ENCODE measurements at regions not wholly inside any gene's neighbourhood (a gene's known extent, or its start where the extent isn't known, plus 50 kb on each side); places are given as distances from the start of the nearest gene placed in this dataset.
"Not testable (repeated sequence)": the region's sequence is repeated elsewhere in the genome, so short reads cannot be mapped to it uniquely, and the experiment has no call there.

DNA sequence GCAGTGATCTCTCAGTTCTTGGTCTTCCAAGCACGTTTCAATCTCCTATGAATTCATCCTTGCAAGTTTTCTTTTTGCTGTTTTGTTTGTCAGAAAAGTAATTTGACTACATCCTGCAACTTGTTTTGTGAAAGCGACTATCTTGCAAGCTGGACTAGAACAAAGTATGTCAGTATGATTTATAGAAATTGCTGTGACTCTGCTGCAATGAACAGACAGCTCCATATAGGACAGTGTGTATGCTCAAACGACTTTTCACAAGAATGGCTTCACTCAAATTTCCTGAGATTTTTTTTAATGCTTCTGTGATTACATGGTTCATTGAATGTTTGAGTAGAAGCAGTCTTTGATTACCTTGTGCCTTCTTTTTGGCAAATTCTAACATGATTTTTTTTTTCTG is 123.5 kb upstream of the TRHDE start:
- DNase-seq (ENCODE audit: low spot score) = no peak

DNA sequence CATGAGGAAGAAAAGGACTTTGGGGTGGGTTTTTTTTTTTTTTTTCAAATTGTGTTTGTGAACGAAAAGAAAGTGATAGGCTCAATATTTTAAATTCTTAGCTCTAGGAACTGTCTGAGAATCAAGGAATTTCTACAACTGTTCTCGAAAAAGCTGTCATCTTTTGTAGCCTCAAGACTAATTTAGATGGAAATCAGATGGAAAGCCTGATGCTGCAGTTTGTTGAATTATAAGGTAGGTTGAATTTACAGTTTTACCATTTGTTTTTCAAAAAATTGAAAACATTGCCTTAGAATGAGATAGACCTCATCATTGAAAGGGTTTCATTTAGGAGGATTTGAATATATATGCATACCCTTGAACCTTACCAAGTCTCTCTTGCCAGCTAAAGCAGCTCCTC is 109.3 kb upstream of the TRHDE start:
- DNase-seq (ENCODE audit: low spot score) = no peak

DNA sequence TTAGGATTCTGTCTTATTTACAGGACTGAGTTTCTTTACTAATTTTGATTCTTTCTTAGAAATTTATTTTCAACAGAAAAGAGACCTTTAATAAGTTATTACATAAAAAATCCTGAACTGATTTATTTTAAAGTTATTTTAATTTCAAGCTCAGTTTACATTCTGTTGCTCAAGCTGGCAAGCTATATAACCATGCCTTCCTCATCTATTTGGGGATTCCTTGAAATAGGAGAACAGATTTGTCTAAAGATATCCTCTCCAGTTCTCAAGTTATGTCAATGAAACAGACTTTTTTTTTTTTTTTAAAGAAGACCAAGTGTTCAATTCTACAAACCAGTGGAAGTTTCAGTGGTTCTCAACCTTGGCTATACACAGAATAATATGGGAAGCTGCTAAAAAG is 103.3 kb upstream of the TRHDE start:
- DNase-seq (ENCODE audit: low spot score) = no peak

DNA sequence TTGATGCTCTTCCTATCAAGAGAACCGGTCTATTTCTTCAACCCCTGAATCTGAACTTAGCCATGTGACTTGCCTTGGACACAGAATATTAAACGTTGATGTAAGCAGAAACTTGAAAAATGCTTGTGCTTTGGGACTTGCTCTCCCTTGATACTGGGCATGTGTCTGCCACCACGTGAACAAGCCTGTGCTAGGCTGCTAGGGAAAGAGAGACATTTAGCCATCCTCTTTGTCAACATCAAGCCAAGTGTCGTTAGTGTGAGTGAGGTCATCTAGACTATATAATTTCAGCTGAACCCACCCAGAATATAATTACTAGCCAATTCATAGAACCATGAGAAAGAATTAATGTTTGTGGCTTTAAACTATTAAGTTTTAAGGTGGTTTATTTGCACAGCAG is 98.2 kb upstream of the TRHDE start:
- no peak for DNase-seq (ENCODE audit: low spot score)

DNA sequence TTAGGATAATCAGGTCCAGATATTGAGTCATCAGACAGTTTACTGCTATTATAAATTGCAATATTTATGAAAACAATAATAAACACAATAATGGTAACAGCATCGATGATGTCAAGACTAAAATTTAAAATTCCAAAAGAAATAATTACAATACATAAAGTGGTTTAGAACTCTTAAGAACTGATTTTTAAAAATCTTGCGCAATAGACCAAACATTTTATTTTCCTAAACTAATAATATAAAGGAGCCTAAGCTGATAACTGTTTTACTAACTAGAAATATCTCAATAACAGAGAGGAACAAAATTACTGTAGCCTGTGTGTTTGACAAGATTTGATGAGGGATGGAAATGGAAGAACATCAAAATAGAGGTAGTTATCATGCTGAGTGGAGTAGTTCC is 93.9 kb upstream of the TRHDE start:
- DNase-seq (ENCODE audit: low spot score) = no peak

DNA sequence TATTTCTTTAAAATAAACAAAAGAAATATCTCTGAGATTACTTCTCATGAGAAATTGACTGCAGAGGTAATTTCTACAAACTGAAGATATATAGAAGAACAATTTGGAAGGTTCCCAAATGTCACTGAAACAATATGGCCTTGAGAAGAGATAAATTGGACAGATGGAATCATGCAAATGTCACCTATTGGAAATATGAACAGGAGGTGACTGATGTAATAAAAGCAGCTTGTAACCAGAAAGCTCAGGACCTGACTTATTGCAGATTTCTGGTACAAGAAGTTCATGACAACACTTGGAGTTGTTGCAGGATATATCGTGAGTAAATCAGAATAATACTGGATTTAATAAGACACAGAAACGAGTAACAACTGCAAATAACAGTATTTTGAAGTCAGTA is 93.3 kb upstream of the TRHDE start:
- DNase-seq (ENCODE audit: low spot score) = no peak

DNA sequence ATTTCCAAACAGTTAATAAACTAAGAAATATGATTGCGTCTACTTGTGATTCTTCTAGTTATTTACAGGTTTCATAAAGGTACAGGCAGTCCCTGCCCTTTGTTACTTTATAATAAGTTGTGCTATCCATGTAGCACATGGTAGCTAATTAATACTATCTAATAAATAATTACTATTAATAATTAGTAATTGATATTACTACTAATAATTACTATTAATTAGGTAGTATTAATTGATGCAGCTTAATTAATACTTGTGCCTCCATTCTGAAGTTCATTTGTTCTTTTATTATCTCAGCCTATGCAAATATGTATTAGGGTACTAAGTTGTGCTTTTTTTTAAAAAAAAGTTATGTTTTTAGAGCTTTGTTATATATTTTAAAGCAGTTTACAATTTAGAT is 92.3 kb upstream of the TRHDE start:
- DNase-seq (ENCODE audit: low spot score) = no peak

DNA sequence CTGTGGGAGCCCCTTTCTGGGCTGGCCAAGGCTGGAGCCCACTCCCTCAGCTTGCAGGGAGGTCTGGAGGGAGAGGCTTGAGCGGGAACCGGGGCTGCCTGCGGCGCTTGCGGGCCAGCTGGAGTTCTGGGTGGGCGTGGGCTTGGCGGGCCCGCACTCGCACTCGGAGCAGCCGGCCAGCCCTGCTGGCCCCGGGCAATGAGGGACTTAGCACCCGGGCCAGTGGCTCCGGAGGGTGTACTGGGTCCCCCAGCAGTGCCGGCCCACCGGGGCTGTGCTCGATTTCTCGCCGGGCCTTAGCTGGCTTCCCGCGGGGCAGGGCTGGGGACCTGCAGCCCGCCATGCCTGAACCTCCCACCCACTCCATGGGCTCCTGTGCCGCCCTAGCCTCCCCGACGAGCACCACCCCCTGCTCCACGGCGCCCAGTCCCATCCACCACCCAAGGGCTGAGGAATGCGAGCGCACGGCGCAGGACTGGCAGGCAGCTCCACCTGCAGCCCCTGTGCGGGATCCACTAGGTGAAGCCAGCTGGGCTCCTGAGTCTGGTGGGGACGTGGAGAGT is 87.1 kb upstream of the TRHDE start:
- not testable (repeated sequence) for DNase-seq (ENCODE audit: low spot score)

DNA sequence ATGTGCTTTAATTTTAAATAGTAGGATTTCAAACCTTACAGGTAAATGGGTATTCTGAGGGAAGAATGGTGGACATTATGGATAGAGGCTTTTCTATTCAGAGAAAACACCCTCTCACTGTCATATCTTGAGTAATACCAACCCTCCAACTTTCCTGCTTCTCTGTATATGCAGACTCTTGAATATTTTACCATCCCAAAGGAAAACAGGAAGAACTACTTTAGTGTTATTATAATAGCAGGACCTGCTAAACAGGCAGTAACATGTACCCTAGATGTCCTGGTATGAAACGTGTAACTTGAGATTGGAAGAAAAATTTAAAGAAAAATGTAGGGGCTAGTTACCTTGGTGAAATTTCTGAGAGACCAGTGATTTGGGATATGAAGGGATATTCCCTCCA is 82.9 kb upstream of the TRHDE start:
- no peak for DNase-seq (ENCODE audit: low spot score)

DNA sequence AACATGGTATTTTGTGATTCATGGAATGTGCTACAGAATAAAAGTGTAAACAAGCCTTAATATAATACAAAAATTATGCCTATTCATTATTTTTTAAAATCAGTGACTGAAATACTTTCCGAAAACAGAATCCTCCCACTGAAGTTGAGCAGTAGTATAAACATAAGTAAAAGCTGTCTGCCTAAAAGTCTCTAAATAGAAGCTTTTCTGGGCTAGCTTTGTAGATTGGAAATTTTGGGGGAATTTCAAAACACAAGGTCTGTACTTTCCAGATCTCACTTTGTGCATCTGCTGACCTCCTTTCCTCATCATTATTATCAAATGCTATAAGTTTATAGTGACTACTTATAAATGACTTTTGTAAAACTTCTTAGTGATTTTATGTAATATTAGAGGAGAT is 80.4 kb upstream of the TRHDE start:
- no peak for DNase-seq (ENCODE audit: low spot score)

DNA sequence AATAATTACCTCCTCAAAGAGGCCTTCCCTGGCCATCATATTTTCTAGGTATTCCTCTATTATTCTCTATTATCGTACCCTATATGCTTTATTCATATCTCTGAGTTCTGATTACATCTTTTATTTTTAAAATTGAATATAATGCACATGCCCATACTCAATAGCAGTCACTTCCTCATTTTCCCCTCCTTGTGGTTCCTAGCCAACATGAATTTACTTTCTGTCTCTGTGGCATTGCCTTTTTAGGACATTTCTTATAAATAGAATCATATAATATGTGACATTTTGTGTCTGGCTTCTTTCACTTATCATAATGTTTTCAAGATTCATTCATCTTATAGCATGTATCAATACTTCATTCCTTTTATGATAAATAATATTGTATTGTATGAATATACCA is 74.4 kb upstream of the TRHDE start:
- DNase-seq (ENCODE audit: low spot score) = no peak

DNA sequence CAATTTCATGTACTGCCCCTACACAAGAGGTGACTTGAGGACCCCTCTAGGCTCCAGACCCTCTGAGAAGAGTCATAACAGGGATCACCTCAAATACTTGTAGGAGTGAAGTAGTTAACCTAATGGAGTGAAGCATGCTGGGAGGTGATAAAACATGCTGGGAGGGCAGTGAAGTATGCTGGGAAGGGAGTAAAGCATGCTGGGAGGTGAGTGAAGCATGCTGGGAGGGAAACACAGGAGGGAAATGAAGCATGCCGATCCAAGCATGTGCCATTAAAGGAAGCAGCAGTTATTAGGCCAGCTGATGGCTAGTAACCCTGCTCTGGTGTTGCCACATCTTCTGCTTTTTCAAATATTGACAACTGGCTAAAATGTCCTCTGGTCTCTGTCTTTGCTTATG is 70.7 kb upstream of the TRHDE start:
- no peak for DNase-seq (ENCODE audit: low spot score)

DNA sequence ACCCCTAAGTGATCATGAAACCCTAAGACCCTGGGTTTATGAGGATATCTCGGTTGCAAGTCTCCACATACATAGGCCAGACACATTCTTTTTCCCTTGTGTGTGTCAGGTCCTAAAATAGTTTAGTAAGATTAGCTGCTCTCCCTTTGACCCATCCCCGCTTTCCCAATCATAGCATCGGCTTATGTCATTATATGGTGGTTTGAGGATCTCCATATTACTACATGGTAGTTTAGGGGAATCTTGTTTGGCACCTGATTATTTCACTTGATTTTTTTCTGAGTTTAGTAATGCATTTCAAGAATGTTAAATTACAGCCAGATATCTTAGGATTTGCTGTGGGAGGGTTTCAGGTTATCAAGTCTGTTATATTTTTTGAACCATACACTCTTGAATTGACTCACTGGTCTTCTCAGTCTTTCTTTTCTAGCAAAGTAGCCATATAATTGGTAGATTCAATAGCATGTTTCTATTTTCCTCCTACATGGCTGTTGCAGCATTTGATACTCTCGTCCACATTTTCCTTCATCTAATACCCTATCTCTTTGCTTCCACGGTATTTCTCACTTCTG is 68.3 kb upstream of the TRHDE start:
- no peak for DNase-seq (ENCODE audit: low spot score)

DNA sequence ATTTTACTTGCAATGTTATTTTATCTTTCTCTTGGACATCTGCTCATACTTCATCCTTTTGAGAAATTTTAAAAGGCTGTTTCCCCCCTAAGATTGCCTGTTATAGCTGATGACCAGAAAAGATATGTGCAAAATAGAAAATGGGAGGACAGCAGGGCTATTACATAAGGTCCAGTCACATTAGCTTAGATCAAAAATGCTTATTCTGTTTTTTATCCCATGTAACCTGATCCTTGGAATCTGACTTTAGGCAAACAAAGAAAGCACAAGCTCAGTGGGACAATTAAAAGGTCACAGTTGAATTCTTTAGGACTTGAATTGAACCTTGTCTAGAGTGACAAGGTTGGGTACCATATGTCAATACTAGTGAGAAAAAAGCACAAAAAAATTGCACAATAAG is 65.1 kb upstream of the TRHDE start:
- no peak for DNase-seq (ENCODE audit: low spot score)

DNA sequence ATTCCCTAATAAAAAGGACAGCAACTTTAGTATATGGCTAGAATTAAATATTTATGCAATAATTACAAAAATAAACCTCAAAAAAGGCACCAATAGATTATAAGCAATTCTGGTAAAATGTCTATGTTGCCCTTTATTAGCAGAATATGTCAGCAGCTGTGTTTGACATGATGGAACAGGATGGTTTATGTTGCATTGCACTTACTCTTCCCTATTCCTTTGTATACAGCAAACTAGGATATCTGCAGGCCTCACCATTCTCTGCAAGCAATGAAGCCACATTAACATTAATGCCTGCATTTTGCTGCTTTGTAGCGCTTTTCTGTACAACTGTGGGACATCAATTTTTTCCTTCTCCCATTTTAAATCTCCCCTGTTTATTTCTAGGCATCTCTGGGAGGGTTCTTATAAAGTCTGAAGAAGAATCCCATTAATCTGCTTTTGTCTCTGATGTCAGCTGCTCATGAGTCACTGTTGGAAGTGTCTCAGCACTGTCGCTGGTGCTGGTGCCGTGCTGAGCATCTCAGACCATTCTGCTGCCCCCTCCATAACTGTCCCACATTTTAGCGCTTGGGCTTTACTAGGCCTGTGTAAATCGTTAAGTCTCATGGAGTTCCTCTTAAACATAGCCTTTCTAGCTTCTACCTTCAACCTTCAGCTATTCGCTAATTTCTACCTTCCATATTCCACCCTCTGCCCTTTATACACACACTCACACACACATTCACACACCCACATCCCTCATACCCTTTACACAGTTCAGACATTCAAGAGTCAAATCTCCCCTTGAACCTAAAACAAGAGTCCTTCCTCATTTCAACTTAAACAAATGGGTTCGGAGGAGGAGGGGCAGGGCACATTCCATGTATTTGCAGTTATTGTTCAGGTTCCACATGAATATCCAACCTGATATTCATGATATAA is 64.4 kb upstream of the TRHDE start:
- DNase-seq (ENCODE audit: low spot score) = no peak

DNA sequence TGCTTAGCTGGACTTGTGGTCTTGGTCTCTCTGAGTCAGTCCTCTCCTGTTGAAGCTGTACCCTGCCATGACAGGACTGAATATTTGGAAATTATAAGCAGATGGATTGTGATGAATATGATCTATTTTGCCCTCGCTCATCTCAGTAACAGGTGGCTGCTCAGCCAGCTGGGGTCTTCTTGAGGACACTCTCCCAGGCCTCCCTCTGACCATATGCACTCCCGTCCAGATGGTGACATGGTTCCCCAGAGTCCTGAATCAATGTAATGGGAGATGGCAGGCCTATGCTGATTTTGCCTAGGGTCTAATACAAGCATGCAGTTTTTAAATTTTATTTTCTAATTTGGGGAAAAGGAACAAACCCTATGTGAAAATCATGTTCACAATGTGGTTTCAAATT is 63.1 kb upstream of the TRHDE start:
- no peak for DNase-seq (ENCODE audit: low spot score)

DNA sequence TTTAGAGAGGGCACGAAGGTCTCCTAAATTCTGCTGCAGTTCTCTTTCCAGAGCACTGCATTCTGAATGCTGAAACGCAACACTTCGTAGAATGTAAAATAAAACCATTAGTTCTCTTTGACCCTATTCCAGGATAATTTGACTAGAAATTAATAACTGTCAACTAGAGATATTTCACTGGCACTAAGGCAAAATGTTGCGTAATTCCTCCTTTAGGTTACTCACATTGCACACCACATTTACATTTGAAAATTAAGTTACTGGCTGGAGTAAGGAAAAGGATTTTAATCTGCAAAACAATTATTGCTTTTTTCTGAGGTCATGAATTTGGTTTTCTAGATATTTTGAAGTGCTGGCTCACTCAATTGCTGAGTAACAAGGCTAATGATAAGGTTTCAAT is 58.0 kb upstream of the TRHDE start:
- DNase-seq (ENCODE audit: low spot score) = no peak

DNA sequence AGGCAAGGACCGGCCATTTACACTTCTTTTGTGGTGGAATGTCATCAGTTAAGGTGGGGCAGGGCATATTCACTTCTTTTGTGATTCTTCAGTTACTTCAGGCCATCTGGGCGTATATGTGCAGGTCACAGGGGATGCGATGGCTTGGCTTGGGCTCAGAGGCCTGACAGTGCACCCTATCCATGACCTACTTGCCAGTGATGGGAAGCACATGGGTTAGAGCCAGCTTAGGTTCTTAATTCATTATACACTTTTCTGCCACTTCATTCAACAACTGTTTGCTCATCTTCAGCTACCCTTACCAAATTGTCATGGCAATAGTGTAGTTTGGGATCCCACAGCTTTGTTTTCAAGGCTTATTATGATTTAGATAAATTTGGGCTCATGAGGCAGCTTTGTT is 56.9 kb upstream of the TRHDE start:
- DNase-seq (ENCODE audit: low spot score) = not testable (repeated sequence)

DNA sequence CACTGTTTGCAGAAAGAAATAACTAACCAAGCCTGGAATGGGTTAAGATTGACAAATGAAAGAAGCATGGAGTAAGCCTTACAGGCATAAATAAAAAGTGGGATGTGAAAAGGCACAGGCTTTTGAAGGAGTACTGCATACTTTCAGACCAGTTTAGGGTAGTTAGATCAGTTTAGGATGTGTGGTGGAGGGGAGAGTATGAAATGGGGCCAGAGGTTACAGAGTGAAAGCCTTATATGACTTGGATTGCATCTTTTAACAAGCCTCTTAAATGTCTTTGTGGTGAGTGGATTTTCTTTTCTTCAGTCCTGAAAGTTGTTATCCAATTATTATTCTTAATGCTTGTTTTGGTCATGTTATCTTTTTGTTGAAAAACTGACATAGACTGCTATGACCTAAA is 52.2 kb upstream of the TRHDE start:
- no peak for DNase-seq (ENCODE audit: low spot score)
